ENCODE measurements at regions not wholly inside any gene's neighbourhood (a gene's known extent, or its start where the extent isn't known, plus 50 kb on each side); places are given as distances from the start of the nearest gene placed in this dataset.

GRCh38 chr21:21682172-21682571 is 684.0 kb downstream of the NCAM2 start:
- ChIA-PET POLR2A (no interaction called here), CTCF (no interaction called here)
- no peak overlapping the region for H3K4me3 ChIP-seq (ENCODE audit: low read depth, low read length)

GRCh38 chr21:21688889-21689288 is 690.7 kb downstream of the NCAM2 start:
- ChIA-PET POLR2A (no interaction called here), CTCF (interaction anchor here (1.0 to 1.5 kb wide), 2 partner anchors 20 to 526 kb away, joined by 4 to 5 read pairs; no protein-coding TSS in a partner anchor)
- DNase-seq (ENCODE audit: low read depth), result no peak
- no peak overlapping the region for H3K4me3 ChIP-seq (ENCODE audit: low read depth, low read length)
- no peaks in the 10 kb centered on the region for H3K27me3 ChIP-seq (ENCODE audit: control insufficient read depth, insufficient read depth, low read length)
- no peaks in the 10 kb centered on the region for H3K36me3 ChIP-seq (ENCODE audit: control insufficient read depth, insufficient read depth, low read length)
- peak; percentile 59 for TF ChIP-seq CTCF (IDR thresholded peaks at IDR 0.05; ENCODE audit: insufficient read depth, low read depth, low read length)

More at GRCh38 chr21:21682172-21682571, 684.0 kb downstream of the NCAM2 start:
- peak; percentile 31 for DNase-seq (ENCODE audit: low read depth)
- Histone ChIP-seq H3K36me3 (ENCODE audit: control insufficient read depth, insufficient read depth, low read length) (no peaks in the 10 kb centered on the region), H3K27me3 (ENCODE audit: control insufficient read depth, insufficient read depth, low read length) (no peaks in the 10 kb centered on the region)
- TF ChIP-seq CTCF (IDR thresholded peaks at IDR 0.05; ENCODE audit: insufficient read depth, low read depth, low read length), result no peak

- no peak overlapping the region for H3K4me3 ChIP-seq (ENCODE audit: low read depth, low read length)
- no peaks in the 10 kb centered on the region for H3K36me3 ChIP-seq (ENCODE audit: control insufficient read depth, insufficient read depth, low read length)
- DNase-seq (ENCODE audit: low read depth), result no peak
- POLR2A ChIA-PET, result no interaction called here
- no peaks in the 10 kb centered on the region for H3K27me3 ChIP-seq (ENCODE audit: control insufficient read depth, insufficient read depth, low read length)
- CTCF ChIA-PET, result interaction anchor here (1.4 to 1.5 kb wide), 2 partner anchors 186 to 527 kb away, joined by 3 to 5 read pairs; no protein-coding TSS in a partner anchor
- TF ChIP-seq CTCF (IDR thresholded peaks at IDR 0.05; ENCODE audit: insufficient read depth, low read depth, low read length), result no peak
Observed at GRCh38 chr21:21690068-21690665, 692.0 kb downstream of the NCAM2 start.

- DNase-seq (ENCODE audit: low read depth), result peak; percentile 26
- no peak for TF ChIP-seq CTCF (IDR thresholded peaks at IDR 0.05; ENCODE audit: insufficient read depth, low read depth, low read length)
- ChIA-PET CTCF (no interaction called here), POLR2A (no interaction called here)
- Histone ChIP-seq H3K4me3 (ENCODE audit: low read depth, low read length) (no peak overlapping the region), H3K36me3 (ENCODE audit: control insufficient read depth, insufficient read depth, low read length) (no peaks in the 10 kb centered on the region), H3K27me3 (ENCODE audit: control insufficient read depth, insufficient read depth, low read length) (no peaks in the 10 kb centered on the region)
Observed at GRCh38 chr21:21712748-21713520, 714.7 kb downstream of the NCAM2 start.

- POLR2A ChIA-PET, result no interaction called here
- H3K27me3 ChIP-seq (ENCODE audit: control insufficient read depth, insufficient read depth, low read length), result no peaks in the 10 kb centered on the region
- no peaks in the 10 kb centered on the region for H3K36me3 ChIP-seq (ENCODE audit: control insufficient read depth, insufficient read depth, low read length)
- no peak for TF ChIP-seq CTCF (IDR thresholded peaks at IDR 0.05; ENCODE audit: insufficient read depth, low read depth, low read length)
- CTCF ChIA-PET, result no interaction called here
- DNase-seq (ENCODE audit: low read depth), result no peak
- H3K4me3 ChIP-seq (ENCODE audit: low read depth, low read length), result no peak overlapping the region
Observed at GRCh38 chr21:21713651-21714180, 715.5 kb downstream of the NCAM2 start.
